HepG2 (cell line): ENCODE measurements at regions not wholly inside any gene's neighbourhood (a gene's known extent, or its start where the extent isn't known, plus 50 kb on each side); places are given as distances from the start of the nearest gene placed in this dataset.

ENCODE experiments used
- ATAC-seq: fragments of 200-7000 bp; cut with Tn5 transposase; 3 replicates; pipeline ENCODE4 v1.9.1; 2020; ENCODE audit warnings: mild to moderate bottlenecking, moderate library complexity
- BruUV-seq: library from RNA; stranded (reverse); fragments of 400-500 nt; replicated peaks from 2 replicates; lab custom pipeline; 2021; lab: Mats Ljungman, UMichigan
- CTCF ChIA-PET: fragments of 300-600 bp; formaldehyde crosslinking; extraction: SDS; loops from one replicate; lab custom pipeline; 2021; ENCODE audit warnings: low total read pairs, inconsistent platforms, low intra/inter-chr PET ratio; lab: Yijun Ruan, JAX
- POLR2A ChIA-PET: fragments of 350-600 bp; sonication (Branson Sonifier 250); formaldehyde crosslinking; loops from one replicate; lab custom pipeline; 2020; ENCODE audit warnings: antibody characterized with exemption, inconsistent platforms; lab: Yijun Ruan, JAX
- DNase-seq: peaks from one replicate; pipeline ENCODE4 v3.0.0-alpha.2; 2015; ENCODE audit warnings: low spot score
- FAIRE-seq: peaks from 3 replicates; lab custom pipeline; 2011; peaks lifted over from hg19 to GRCh38; lab: Jason Lieb, UNC
- H2AFZ ChIP-seq: one replicate; pipeline ENCODE4 v1.6.1; 2011; ENCODE audit warnings: low read length, inconsistent platforms
- H3K27ac ChIP-seq: fragments of 300-600 bp; 3 replicates; pipeline ENCODE4 v1.8.0; 2011; ENCODE audit warnings: mixed run types, mild to moderate bottlenecking, mixed read lengths, low read length, inconsistent platforms; ENCODE audit not compliant: insufficient read depth; ENCODE audit errors: extremely low read length
- H3K27me3 ChIP-seq, 2 experiments: fragments of 200-600 bp in 1 of 2; 2 replicates in 1 of 2; 3 replicates in 1 of 2; pipeline versions ENCODE4 v1.6.0 to v1.8.0; 2011; ENCODE audit warnings: low read length in 2 of 2, mild to moderate bottlenecking in 2 of 2, moderate library complexity in 2 of 2, inconsistent platforms in 1 of 2; ENCODE audit not compliant: insufficient read depth in 2 of 2, control insufficient read depth in 1 of 2
- H3K36me3 ChIP-seq, 2 experiments: fragments of 200-600 bp in 1 of 2; replicated peaks in 1 of 2; 2 replicates in 1 of 2; 3 replicates in 1 of 2; pipeline versions ENCODE4 v1.5.1 to v1.8.0; 2011; ENCODE audit warnings: low read length in 2 of 2, inconsistent platforms in 1 of 2; ENCODE audit not compliant: insufficient read depth in 2 of 2, control insufficient read depth in 1 of 2
- H3K4me1 ChIP-seq: 2 replicates; pipeline ENCODE4 v1.5.1; 2012; ENCODE audit warnings: low read length, inconsistent platforms; ENCODE audit not compliant: insufficient read depth
- H3K4me2 ChIP-seq: 2 replicates; pipeline ENCODE4 v1.6.0; 2011; ENCODE audit warnings: low read depth, low read length, inconsistent platforms
- H3K4me3 ChIP-seq, 3 experiments: fragments of 200-600 bp in 1 of 3; sonication (generic), shearing (Covaris generic) in 1 of 3; replicated peaks in 1 of 3; 2 replicates each; pipeline ENCODE4 v1.5.1; 2011 to 2016; ENCODE audit warnings: low read length in 3 of 3, inconsistent platforms in 2 of 3, low read depth in 2 of 3, mild to moderate bottlenecking in 2 of 3, control low read depth in 1 of 3, mixed read lengths in 1 of 3; ENCODE audit not compliant: insufficient read depth in 1 of 3
- H3K79me2 ChIP-seq: one replicate; pipeline ENCODE4 v1.6.1; 2011; ENCODE audit warnings: low read length, inconsistent platforms; ENCODE audit not compliant: insufficient read depth
- H3K9ac ChIP-seq: 2 replicates; pipeline ENCODE4 v1.6.0; 2011; ENCODE audit warnings: mild to moderate bottlenecking, low read depth, low read length, inconsistent platforms; ENCODE audit not compliant: insufficient read depth
- H3K9me3 ChIP-seq: 2 replicates; pipeline ENCODE4 v1.5.1; 2012; ENCODE audit warnings: mild to moderate bottlenecking, low read length
- H4K20me1 ChIP-seq: 2 replicates; pipeline ENCODE4 v1.6.0; 2011; ENCODE audit warnings: inconsistent platforms, mild to moderate bottlenecking, low read length, moderate library complexity; ENCODE audit not compliant: insufficient read depth
- BRD4 ChIP-seq: sonication (generic); formaldehyde crosslinking; IDR thresholded peaks from 2 replicates; pipeline ENCODE4 v1.4.0; 2020; ENCODE audit warnings: missing genetic modification reagents
- GLI4 ChIP-seq: sonication (generic); formaldehyde crosslinking; IDR thresholded peaks from 2 replicates; pipeline ENCODE4 v1.5.1; 2020; ENCODE audit warnings: missing genetic modification reagents, mild to moderate bottlenecking, moderate library complexity, borderline replicate concordance
- HDAC6 ChIP-seq: fragments of 200-600 bp; sonication (generic); IDR thresholded peaks from 2 replicates; pipeline ENCODE4 v1.7.0; 2017; ENCODE audit warnings: mild to moderate bottlenecking, antibody characterized with exemption, low read length, low read depth
- NFYC ChIP-seq: IDR thresholded peaks from 2 replicates; pipeline ENCODE4 v1.6.1; 2016; ENCODE audit warnings: missing genetic modification reagents, missing compliant biosample characterization
- RAD21 ChIP-seq: fragments of 450-650 bp; formaldehyde crosslinking; IDR thresholded peaks from 2 replicates; pipeline ENCODE4 v1.5.0; 2020; ENCODE audit warnings: mild to moderate bottlenecking
- RFX5 ChIP-seq: IDR thresholded peaks from 2 replicates; pipeline ENCODE4 v1.6.1; 2011; ENCODE audit warnings: low read depth, low read length, improper control_type of control experiment
- RXRA ChIP-seq: sonication (generic); formaldehyde crosslinking; IDR thresholded peaks from 2 replicates; pipeline ENCODE4 v1.5.1; 2020; ENCODE audit warnings: missing genetic modification reagents
- SP140L ChIP-seq: sonication (generic); formaldehyde crosslinking; IDR thresholded peaks from 2 replicates; pipeline ENCODE4 v1.4.0; 2020; ENCODE audit warnings: missing genetic modification reagents, borderline replicate concordance
- TP53 ChIP-seq: sonication (generic); formaldehyde crosslinking; conservative IDR thresholded peaks from 2 replicates; pipeline ENCODE4 v1.4.0; 2020; ENCODE audit warnings: missing genetic modification reagents
- ZFP82 ChIP-seq: sonication (generic); formaldehyde crosslinking; IDR thresholded peaks from 2 replicates; pipeline ENCODE4 v1.5.1; 2020; ENCODE audit warnings: mild to moderate bottlenecking, missing genetic modification reagents, borderline replicate concordance
- ZNF205 ChIP-seq: IDR thresholded peaks from 2 replicates; pipeline ENCODE4 v1.6.1; 2018; ENCODE audit warnings: missing biosample characterization, missing genetic modification reagents
- ZNF431 ChIP-seq: sonication (generic); formaldehyde crosslinking; IDR thresholded peaks from 2 replicates; pipeline ENCODE4 v1.9.0; 2022; ENCODE audit warnings: missing genetic modification reagents, low read depth, mild to moderate bottlenecking, borderline replicate concordance
- ZNF556 ChIP-seq: sonication (generic); formaldehyde crosslinking; IDR thresholded peaks from 2 replicates; pipeline ENCODE4 v1.4.0; 2020; ENCODE audit warnings: mild to moderate bottlenecking, missing genetic modification reagents, borderline replicate concordance
- WGBS: methylation state at CpG from one replicate; pipeline ENCODE4 v1.1.6; 2017; ENCODE audit warnings: low lambda C conversion rate; 5-methylcytosine and 5-hydroxymethylcytosine counted together
- in situ Hi-C: cut with HindIII; loops from 2 replicates; pipeline ENCODE4 v1.10.0; 2017; ENCODE audit warnings: low pct_unique_long_range_greater_than_20kb; ENCODE audit not compliant: extremely low pct_ligation_motif_present
- intact Hi-C: fragments of 100-400 bp; cut with micrococcal nuclease; formaldehyde crosslinking; loops from one replicate; pipeline ENCODE4 v1.10.0; 2022; ENCODE audit not compliant: unreplicated experiment
- TF ChIP-seq, protein P1 (sequence below): sonication (generic); formaldehyde crosslinking; IDR thresholded peaks from 2 replicates; pipeline ENCODE4 v1.4.0; 2020; ENCODE audit warnings: mild to moderate bottlenecking, missing genetic modification reagents
- TF ChIP-seq, protein P2 (sequence below): sonication (generic); formaldehyde crosslinking; IDR thresholded peaks from 2 replicates; pipeline ENCODE4 v1.8.1; 2023; ENCODE audit warnings: missing genetic modification reagents, mild to moderate bottlenecking, borderline replicate concordance
- TF ChIP-seq, protein P3 (sequence below): sonication (generic); formaldehyde crosslinking; conservative IDR thresholded peaks from 2 replicates; pipeline ENCODE4 v1.8.0; 2022; ENCODE audit warnings: missing genetic modification reagents

- Histone ChIP-seq H3K79me2 (no peaks in the 10 kb centered on the region), H2AFZ (no peak overlapping the region), H4K20me1 (no peaks in the 10 kb centered on the region), H3K4me1 (no peaks in the 10 kb centered on the region), H3K27me3 (no peaks in the 10 kb centered on the region), H3K9me3 (peaks cover 37% of the 10 kb centered on the region; the same call in 1 of the 2 replicates), H3K4me3 (no peak overlapping the region), H3K27ac (no peak overlapping the region), H3K36me3 (no peaks in the 10 kb centered on the region), H3K4me2 (no peak overlapping the region), H3K9ac (no peak overlapping the region)
- POLR2A ChIA-PET, result no interaction called here
- DNase-seq (no peak), FAIRE-seq (no peak), ATAC-seq (no peak)
- in situ Hi-C loops (no loop called here), intact Hi-C loops (no loop called here)
- WGBS, result 9% methylated on average over 2 of the region's 2 CpGs
- TF ChIP-seq HDAC6 (no peak), TP53 (CRISPR knock-in tag) (no peak), SP140L (no peak), ZNF556 (CRISPR knock-in tag) (no peak), ZFP82 (CRISPR knock-in tag) (no peak), RAD21 (CRISPR knock-in tag) (no peak), NFYC (CRISPR knock-in tag) (no peak), ZNF205 (CRISPR knock-in tag) (no peak), BRD4 (CRISPR knock-in tag) (no peak)
- TF ChIP-seq, protein P1, sequence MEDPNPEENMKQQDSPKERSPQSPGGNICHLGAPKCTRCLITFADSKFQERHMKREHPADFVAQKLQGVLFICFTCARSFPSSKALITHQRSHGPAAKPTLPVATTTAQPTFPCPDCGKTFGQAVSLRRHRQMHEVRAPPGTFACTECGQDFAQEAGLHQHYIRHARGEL (CRISPR knock-in tag), result no peak
- TF ChIP-seq, protein P2, sequence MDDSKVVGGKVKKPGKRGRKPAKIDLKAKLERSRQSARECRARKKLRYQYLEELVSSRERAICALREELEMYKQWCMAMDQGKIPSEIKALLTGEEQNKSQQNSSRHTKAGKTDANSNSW (CRISPR knock-in tag), result no peak
- CTCF ChIA-PET, result no interaction called here
- no TSS peak for BruUV-seq
Observed at GRCh38 chr6:140027219-140027618, 652.8 kb upstream of the CITED2 start.

DNA sequence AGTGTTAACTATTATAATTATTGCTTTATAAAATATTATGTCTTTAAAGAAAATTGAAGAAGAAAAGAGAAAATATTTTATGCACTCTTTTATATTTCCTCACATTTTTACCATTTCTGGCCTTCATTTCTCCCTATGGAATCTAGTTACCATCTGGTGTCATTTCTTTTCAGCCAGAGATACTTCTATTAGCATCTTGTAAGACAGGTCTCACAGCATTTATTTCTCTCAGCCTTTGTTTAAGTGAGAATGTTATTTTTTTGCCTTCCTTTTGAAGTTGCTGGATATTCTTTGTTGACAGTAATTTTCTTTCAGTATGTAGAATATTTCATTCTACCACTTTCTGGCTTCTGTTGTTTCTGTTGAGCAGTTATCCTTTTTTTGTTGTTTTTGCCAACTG lies 652.1 kb upstream of the CITED2 start:
- no peak overlapping the region for H2AFZ ChIP-seq
- no peaks in the 10 kb centered on the region for H3K36me3 ChIP-seq
- H3K27ac ChIP-seq, result no peak overlapping the region
- BruUV-seq, result no TSS peak
- H3K4me3 ChIP-seq, result no peak overlapping the region
- H4K20me1 ChIP-seq, result no peaks in the 10 kb centered on the region
- ChIA-PET CTCF (no interaction called here), POLR2A (no interaction called here)
- intact Hi-C loops, result no loop called here
- ATAC-seq (no peak), DNase-seq (no peak), FAIRE-seq (no peak)
- in situ Hi-C loops, result no loop called here
- TF ChIP-seq RXRA (CRISPR knock-in tag), result no peak
- no peak for TF ChIP-seq ZNF431 (CRISPR knock-in tag)
- TF ChIP-seq, protein P3, sequence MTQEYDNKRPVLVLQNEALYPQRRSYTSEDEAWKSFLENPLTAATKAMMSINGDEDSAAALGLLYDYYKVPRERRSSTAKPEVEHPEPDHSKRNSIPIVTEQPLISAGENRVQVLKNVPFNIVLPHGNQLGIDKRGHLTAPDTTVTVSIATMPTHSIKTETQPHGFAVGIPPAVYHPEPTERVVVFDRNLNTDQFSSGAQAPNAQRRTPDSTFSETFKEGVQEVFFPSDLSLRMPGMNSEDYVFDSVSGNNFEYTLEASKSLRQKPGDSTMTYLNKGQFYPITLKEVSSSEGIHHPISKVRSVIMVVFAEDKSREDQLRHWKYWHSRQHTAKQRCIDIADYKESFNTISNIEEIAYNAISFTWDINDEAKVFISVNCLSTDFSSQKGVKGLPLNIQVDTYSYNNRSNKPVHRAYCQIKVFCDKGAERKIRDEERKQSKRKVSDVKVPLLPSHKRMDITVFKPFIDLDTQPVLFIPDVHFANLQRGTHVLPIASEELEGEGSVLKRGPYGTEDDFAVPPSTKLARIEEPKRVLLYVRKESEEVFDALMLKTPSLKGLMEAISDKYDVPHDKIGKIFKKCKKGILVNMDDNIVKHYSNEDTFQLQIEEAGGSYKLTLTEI (CRISPR knock-in tag), result no peak
- TF ChIP-seq RFX5, result no peak
- no peak for TF ChIP-seq GLI4 (CRISPR knock-in tag)
- H3K4me2 ChIP-seq, result no peak overlapping the region
- H3K27me3 ChIP-seq, result no peaks in the 10 kb centered on the region
- H3K9ac ChIP-seq, result no peak overlapping the region
- no peaks in the 10 kb centered on the region for H3K4me1 ChIP-seq
- H3K79me2 ChIP-seq, result no peaks in the 10 kb centered on the region
- H3K9me3 ChIP-seq, result peaks cover 39% of the 10 kb centered on the region; the same call in 1 of the 2 replicates
